HG02610 (cell line): ENCODE measurements at regions not wholly inside any gene's neighbourhood (a gene's known extent, or its start where the extent isn't known, plus 50 kb on each side); places are given as distances from the start of the nearest gene placed in this dataset.

ENCODE experiments used
- ATAC-seq: cut with Tn5 transposase; IDR thresholded peaks from one replicate; pipeline ENCODE4 v1.9.1; 2021; ENCODE audit warnings: mild to moderate bottlenecking, moderate library complexity; ENCODE audit not compliant: unreplicated experiment

DNA sequence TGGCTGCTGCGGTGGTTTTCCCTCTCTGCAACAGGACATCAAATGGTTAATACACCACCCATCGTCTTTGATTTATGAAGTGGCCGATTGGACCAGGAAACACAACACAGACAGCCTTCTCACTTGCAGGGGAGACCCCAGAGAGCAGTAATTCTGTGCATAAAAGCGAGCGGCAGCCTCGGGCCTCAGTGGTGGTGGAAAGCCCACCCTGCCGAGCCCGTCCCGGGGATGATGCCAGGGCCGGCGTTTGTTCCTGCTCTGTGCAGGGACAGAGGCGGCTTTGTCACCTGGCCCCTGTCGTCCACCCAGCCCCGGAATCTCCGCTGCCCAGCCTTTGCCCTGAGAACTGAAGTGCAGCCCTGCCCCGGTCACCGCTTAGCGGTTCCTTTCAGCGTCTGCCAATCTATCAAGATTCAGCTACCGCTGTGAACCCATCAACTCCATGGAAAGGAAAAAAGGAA, 184.4 kb downstream of the TSHZ3 start:
- no peak for ATAC-seq

DNA sequence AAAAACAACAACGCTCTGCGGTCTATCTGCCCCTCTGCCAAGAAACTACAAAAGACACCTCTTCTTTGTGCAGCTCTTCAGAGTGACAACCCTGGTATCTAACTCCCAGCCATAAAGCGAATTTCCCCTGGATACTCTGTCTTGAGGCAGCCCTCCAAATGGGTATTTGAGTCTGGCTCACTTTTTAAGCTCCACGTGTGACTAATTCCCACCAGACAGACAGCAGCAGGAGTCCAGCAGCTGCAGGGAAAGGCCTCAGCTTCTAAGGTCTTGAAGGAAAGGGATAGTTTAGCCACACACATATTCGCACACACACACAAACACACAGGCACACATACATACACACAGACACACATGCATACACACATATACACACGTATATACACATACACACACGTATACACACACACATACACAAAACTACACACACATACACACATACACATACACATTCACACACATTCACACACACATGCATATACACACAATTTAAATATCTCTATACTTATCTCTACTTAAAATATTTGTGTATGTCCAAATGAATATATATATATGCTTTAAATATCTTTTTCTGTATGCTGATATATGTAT, 188.8 kb downstream of the TSHZ3 start:
- ATAC-seq = no peak

DNA sequence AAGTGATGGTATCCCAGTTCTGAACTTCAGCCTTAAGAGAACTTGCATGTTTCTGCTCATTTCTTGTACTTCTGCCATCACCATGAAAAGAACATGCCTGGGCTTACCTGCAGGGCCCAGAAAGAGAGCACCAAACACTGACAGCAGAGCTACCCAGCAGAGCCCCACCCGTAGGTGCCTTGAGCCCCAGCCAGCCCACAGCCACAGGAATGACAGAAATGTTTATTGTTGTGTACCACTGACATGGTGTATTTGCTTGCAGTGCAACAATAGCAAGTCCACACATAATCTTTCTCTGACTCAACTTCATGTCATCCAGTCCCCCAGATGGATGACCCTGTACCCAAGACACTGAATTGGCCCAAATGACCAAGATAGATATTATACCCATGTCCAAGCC, 195.2 kb downstream of the TSHZ3 start:
- ATAC-seq = no peak

DNA sequence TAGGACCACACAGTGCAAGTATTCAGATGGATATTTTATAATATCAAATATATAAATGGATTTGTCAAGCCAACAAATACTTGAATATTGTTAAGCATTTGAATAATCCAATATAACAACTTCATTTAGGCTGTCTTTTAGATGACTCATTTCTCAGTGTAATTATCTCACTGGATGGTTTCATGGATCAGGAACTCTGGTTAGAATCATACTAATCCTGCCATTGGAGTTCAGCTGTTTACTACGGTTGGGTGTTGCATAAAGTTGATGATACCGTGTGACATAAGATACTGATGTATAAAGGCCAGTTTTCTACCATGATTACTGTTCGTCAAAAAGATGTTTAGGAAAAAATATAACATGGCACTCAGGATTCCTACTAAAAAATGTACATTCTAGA, 196.3 kb downstream of the TSHZ3 start:
- ATAC-seq = no peak

DNA sequence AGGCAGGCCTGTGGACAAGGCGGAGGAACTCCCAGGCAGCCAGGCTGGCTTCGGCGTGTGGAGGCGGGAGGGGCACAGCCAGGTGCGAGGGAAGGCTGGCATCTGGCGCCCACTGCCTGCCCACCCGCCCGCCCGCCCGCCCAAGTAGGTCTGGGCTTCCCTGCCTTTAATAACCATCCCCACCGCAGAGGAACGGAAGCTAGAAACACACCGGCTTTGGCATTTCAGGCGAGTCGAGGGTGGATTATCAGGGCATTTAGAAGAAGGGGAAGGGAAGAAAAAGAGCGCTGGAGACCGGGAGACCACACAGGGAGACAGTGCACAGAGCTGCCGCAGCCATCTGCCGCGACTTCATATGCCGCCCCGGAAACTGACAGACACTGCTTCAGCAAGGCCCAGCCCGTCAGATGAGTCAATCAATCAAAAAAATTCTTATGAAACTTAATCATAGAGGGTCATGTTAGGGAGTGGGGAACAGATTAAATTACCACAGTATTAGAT, 199.7 kb downstream of the TSHZ3 start:
- ATAC-seq = no peak

DNA sequence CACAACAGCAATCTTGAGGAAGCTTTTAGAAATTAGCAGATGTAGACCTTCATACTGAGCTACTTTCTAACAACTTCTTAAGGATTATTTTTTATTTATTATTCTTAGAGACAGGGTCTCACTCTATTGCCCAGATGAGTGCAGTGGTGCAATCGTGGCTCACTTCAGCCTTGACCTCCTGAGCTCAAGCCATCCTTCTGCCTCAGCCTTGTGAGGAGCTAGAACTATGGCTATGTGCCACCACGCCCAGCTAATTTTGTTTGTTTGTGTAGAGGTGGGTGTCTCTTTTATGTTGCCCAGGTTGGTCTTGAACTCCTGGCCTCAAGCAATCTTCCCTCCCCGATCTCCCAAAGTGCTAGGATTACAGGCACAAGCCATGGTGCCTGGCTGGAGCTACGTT, 200.6 kb downstream of the TSHZ3 start:
- no peak for ATAC-seq

DNA sequence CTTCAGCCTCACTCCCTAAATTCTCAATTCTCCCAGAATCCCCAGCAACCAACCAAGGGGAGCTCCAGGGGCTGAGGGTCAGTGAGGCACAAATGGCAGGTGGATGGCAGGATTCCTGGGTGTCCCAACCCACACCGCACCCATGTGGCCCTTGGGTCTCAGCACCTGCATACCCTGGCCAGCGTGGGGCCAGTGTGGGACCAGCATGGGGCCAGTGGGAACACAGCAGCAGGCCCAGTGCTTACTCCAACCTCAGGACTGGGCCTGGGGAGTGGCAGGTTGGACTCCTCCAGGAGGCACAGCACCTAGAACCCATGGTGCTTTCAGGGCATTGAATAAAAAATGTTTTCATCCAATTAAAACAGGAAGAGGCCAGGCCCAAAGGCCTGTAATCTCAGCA, 202.0 kb downstream of the TSHZ3 start:
- no peak for ATAC-seq

DNA sequence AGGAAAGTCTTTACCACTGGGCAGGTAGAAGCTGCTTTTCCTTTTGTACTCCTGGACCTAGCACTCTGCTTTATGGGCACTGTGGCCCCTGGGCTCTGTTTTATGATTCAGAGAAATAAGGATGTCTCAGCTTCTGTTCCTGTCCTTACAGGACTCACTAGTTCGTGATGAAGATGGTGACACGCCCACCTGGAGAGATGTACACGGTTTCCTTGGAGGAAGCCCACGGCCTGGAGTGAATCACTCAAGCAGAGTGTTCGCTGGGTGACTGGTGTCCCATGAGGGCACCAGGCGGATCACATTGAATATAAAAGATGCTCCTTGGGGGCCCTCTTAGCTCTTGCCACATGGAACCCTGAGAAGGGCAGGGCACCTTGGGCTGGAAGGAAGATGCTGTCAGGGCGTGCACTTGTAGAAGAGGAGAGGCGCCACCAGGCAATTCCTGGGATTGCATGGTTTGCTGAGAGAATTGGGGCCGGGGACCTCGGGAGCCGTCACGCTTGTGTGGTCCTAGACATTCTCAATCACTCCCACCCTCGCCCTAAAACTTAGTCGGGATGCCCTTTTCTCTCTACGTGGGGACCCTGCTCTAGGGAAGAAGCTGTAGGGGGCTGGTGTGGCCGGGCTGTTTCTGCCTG, 202.6 kb downstream of the TSHZ3 start:
- no peak for ATAC-seq

DNA sequence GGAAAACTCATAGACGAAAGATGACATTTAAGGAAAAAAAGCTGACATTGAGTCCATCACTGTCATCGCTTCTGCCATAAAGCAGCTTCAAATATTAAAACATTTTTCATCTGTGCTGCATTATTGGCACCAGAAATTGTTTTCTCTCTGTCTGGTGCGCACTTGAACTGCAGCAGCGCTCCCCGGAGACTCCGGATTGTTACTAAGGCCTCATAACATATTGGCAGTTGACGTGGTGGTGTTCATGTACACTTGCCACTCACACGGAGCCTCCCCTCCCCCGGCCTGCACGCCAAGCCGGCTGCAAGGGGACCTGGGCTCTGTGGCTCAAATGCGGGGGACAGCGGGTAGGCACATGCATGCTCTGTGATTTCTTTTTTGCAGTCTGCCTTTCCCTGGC, 203.2 kb downstream of the TSHZ3 start:
- no peak for ATAC-seq

DNA sequence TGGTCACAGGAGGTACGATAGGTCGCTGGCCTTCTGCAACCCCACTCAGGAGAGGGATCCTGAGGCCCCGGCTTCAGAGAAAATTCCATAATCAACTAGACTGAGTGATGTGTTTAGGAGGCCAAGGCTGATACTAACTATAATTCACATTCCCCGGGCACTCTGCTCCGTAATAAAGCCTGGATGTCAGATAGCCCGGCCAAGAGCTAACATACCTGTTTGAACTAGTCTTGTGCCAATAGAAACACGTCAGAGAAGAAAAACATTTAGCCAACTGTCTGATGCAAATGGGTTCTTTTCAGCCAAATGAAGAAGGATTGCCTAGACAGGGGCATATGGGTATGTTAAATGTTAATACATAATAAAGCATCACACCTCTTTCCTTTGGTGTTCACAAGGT, 204.2 kb downstream of the TSHZ3 start:
- no peak for ATAC-seq

DNA sequence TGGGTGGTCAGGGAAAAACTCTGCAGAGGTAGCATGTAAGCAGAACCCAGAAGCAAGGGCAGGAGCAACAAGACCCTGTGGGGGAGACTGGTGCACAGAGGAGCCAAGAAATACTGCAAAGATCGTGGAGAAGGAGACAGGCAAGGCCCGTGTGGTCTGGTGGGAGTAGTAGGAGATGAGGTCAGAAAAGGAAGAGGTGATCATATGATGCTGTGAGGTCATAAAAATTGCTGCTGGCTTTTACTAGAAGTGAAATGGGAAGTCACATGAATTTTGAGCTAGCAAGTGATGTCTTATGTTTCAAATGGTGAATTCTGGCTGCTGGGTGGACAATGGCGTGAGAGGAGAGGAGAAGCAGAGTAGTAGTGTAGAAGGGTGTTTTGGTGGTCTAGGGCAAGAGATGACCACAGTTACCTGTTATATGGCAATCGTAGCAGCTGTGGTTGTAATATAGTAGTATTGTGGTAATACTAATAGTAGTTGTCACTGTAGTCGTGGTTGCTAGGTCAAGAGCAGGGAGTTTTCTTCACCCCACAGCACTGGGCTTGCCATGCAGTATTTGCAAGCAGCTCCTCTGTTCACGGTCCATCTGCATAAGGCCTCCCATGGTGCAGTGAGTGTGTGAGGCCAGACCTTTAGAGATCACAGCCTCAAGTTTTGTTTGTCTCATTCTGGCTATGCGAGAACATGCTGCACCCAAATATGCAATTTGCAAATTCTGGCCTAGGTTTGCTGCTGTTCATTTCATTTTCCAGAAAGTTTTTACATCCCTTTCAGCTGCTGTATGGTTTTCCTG, 205.0 kb downstream of the TSHZ3 start:
- ATAC-seq = no peak

DNA sequence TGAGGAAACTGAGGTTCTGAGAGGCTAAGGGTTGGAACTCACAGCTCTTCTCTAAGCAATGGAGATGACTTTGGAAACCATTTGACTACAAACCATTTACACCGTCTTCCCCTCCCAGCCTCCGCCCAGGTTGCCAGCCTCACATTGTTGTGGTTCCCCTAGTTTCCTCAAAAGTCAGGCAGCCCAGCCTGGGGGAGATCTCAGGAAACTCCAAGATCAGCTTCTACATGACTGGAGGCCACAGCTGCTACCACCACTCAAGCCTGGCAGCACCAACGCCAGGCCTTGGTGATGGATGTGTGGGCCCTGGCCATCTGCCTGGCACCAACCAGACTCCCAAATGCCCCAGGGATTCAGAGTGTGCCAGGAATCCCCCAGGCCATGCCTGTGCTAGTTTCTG, 207.9 kb downstream of the TSHZ3 start:
- no peak for ATAC-seq

DNA sequence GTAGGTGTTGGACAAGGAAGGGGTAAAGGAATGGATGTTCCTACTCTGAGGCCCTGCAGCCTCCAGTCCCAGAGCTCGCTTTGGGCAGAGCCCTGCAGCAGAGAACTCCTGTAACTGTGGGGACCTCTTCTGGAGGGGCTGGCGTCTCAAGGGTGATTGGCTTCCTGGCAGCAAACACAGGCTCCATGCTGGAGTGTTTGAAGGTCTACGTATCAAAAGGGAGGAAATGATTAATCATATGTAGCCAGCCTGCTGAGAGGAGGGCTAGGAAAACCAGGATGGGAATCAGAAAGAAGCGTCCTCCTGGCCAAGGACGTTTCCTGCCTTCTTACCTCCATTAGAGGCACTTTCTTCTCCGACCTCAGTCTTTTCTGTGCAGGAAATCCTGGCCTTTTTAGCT, 208.5 kb downstream of the TSHZ3 start:
- no peak for ATAC-seq

DNA sequence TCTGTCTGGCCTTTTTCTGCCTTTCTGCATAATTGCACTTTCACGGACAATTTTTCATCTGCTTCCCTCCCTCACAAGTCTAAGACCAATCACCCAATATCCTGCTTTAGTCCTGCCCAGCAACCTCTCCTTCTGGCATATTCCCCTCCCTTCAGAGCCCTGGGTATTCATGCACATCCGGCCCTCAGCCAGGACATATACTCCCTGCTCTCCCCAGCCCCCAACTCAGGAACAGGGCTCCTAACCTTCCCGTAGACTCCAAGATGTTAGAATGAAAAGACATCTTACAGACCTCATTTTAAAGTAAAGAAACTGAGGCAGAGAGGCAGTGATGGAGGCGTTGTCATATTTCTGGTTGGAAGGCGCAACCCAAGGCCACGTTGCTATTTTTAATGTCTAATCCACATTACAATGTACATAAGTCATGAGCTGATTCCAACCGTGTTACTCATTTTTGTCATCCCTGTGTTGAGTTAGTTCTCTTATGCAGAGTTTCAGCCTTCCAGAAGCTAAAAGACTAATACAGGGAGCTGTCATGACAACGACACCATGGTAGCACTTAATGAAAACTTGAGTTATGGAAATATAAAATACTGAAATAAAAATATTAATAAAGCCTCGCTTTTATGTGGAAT, 209.2 kb downstream of the TSHZ3 start:
- ATAC-seq = no peak

DNA sequence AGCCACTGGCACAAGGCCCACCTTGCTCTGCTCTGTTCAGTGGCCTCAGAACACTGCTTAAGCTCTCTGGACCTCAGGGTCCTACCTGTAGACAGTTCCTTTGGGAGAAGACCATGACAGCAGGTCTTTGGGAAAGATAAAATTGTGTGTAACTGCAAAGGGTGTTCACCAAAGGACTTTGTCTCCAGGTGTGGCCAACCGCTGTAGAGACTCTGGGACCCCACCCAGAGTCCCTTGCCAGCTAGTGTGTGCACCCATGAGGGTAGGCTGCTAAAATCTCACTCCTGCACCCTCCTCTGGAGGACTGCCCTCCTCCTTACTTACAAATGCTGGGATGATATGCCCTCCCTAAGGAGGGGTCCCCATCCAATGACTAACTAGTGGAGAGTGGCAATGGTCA, 211.2 kb downstream of the TSHZ3 start:
- no peak for ATAC-seq

DNA sequence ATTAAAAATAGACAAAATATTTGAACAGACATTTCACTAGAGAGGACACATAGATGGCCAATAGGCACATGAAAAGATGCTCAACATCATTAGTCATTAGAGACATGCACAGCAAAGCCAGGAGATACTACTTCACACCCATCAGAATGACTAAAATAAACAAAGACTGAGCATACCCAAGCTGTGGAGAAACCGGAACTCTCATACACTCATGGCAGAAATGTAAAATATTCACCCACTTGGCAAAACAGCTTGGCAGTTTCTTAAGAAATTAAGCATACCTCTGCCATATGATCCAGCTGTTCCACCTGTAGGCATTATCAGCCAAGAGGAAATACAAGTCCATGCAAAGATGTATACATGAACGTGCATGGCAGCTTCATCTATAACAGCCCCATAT, 213.4 kb downstream of the TSHZ3 start:
- ATAC-seq = no peak

DNA sequence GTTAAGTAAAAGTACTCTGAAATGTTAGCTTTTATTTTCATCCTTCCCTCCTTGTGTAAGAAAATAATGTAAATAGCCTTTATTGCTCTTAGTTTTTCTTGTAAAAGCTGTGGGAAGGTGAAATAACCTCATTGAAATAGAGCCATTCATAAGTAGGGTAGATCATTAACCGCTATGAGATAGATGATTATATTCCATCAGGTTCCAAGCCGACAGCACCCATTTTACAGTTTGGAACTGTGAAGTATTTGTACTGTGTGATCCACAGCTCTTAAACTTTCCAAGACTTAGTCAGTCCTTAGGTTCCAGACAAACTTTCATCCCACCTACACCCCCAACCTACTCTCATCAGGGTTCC, 216.5 kb downstream of the TSHZ3 start:
- no peak for ATAC-seq

DNA sequence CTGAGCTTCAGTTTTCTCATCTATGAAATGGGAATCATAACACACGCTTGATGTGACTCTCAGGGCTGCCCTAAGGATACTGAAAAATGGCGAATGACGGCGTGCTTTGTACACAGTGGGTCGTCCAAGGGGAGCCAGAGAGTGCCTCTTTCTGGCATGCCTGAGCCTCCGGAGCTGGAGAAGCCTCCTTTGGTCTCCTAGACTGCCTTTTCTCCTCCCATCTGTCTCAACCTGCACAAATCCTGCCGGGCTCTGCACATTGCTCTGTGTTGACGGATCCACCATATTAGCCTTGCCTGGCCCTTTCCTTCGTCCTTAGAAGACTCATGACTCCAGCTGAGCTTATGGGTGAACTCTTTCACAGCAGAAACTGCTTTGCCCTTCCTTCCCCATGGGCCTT, 220.9 kb downstream of the TSHZ3 start:
- no peak for ATAC-seq

DNA sequence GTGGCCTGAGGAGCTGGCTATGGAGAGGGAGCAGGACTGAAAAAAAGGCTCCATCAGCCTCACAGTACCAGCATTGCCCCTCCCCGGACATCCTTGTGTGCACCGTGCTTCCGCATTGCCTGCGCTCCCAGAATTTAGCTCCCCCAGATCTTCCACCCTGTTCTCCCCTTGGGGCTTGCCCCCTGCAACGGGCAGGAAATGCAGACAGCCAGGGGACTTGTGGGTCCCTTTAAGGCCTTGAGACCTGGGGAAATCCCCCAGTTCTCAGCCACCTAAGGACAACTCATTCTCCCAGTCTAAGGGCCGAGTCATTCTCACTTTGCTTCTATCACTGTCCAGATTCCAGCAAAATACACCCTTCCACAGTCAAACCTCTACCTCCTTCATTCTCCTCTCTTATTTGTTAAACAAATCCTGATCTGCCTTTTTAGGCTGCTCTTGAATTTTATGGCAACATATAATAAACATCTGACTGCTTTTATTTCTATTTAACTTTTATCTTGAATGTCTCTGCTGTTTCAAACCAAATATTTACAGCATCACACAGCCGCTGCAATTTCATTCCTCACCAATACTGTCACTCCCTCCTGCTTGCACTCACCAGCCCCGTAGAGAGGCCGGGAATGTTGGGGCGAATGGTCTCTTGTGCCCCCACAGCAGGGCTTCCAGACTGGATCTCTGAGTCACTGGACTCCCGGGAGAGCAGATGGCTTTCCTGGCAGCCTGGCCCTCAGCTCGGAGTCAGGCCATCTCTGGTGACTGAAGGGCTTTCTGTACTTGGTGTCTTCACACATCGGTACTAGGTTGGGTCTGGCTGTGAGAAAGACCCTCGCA, 221.9 kb downstream of the TSHZ3 start:
- no peak for ATAC-seq

DNA sequence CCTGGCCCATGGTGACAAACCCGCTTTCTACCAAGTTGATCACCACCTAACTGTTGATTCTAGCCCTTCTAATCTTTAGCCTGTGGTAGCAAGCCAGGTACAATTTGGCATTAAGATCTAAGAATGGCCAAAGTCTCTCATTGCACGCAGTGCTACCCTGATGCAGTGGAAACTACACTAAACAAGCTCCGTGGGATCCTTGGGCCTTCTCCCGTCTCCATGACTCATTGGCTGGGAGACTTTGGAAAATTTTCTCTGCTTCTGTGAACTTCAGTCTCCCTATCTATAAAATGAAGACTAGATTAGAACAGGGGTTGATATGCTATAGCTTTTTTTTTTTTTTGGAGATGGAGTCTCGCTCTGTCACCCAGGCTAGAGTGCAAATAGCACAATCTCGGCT, 223.0 kb downstream of the TSHZ3 start:
- ATAC-seq = no peak

DNA sequence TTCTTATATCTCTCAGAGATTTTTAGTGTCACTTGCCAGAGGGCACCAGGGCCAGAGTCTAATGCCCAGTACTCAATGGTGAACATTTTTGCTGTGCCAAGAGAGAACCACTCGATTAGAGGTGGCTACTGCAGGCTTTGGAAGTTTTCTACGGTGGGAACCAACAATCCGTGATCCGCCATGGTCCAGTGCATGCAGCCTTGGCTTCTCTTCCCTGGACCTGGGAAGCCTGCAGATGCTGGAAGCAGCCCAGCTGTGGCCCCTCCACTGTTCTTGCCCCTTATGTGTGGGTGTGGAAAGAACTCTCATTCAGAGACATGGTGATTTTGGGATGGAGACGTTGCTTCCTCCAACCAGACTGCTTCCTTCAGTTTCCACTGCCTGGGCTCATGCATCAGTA, 224.2 kb downstream of the TSHZ3 start:
- ATAC-seq = no peak
